Karpas-422 (cell line): ENCODE measurements at regions not wholly inside any gene's neighbourhood (a gene's known extent, or its start where the extent isn't known, plus 50 kb on each side); places are given as distances from the start of the nearest gene placed in this dataset.

Source experiments
- DNase-seq: peaks from one replicate; pipeline ENCODE4 v3.0.0-alpha.2; 2015
- H2AFZ ChIP-seq: fragments of 200-600 bp; sonication (generic); 2 replicates; pipeline ENCODE4 v1.6.1; 2014; ENCODE audit warnings: antibody characterized with exemption, low read length, mixed read lengths
- H3K27ac ChIP-seq: fragments of 200-600 bp; sonication (generic); 2 replicates; pipeline ENCODE4 v1.5.1; 2014; ENCODE audit warnings: mild to moderate bottlenecking, low read length, moderate library complexity
- H3K27me3 ChIP-seq: fragments of 200-600 bp; sonication (generic); 2 replicates; pipeline ENCODE4 v1.6.1; 2014; ENCODE audit warnings: low read length, mixed read lengths
- H3K36me3 ChIP-seq: fragments of 200-600 bp; sonication (generic); 2 replicates; pipeline ENCODE4 v1.6.1; 2014; ENCODE audit warnings: low read length, mixed read lengths; ENCODE audit not compliant: insufficient read depth
- H3K4me1 ChIP-seq: fragments of 200-600 bp; sonication (generic); 2 replicates; pipeline ENCODE4 v1.6.1; 2014; ENCODE audit warnings: mild to moderate bottlenecking, low read length, mixed read lengths
- H3K4me2 ChIP-seq: fragments of 200-600 bp; sonication (generic); 2 replicates; pipeline ENCODE4 v1.6.1; 2014; ENCODE audit warnings: low read length, low read depth, mild to moderate bottlenecking; ENCODE audit not compliant: poor library complexity, severe bottlenecking
- H3K4me3 ChIP-seq: fragments of 200-600 bp; sonication (generic); 2 replicates; pipeline ENCODE4 v1.5.1; 2014; ENCODE audit warnings: mild to moderate bottlenecking, antibody characterized with exemption, low read length, mixed read lengths
- H3K79me2 ChIP-seq: fragments of 200-600 bp; sonication (generic); 2 replicates; pipeline ENCODE4 v1.6.1; 2014; ENCODE audit warnings: mild to moderate bottlenecking, low read length, mixed read lengths
- H3K9ac ChIP-seq: fragments of 200-600 bp; sonication (generic); 2 replicates; pipeline ENCODE4 v1.6.0; 2014; ENCODE audit warnings: low read length
- H3K9me2 ChIP-seq: fragments of 200-600 bp; sonication (generic), shearing (Covaris generic); replicated peaks from 2 replicates; pipeline ENCODE4 v1.6.0; 2014; ENCODE audit warnings: mild to moderate bottlenecking, low read length, moderate library complexity; ENCODE audit not compliant: insufficient read depth
- H3K9me3 ChIP-seq: fragments of 300-700, 200-600 bp; sonication (generic); 2 replicates; pipeline ENCODE4 v1.6.1; 2014; ENCODE audit warnings: low read length, mixed read lengths
- H4K20me1 ChIP-seq: fragments of 200-600 bp; sonication (generic); 2 replicates; pipeline ENCODE4 v1.6.1; 2014; ENCODE audit warnings: mild to moderate bottlenecking, antibody characterized with exemption, low read length, low read depth; ENCODE audit not compliant: insufficient read depth

- Histone ChIP-seq H3K36me3 (no peaks in the 10 kb centered on the region), H3K4me3 (no peak overlapping the region), H3K4me2 (no peak overlapping the region), H3K4me1 (no peaks in the 10 kb centered on the region), H3K9me2 (no peaks in the 10 kb centered on the region), H3K9me3 (peaks cover 66% of the 10 kb centered on the region), H3K79me2 (no peaks in the 10 kb centered on the region), H2AFZ (no peak overlapping the region), H4K20me1 (no peaks in the 10 kb centered on the region), H3K9ac (no peak overlapping the region), H3K27me3 (no peaks in the 10 kb centered on the region), H3K27ac (no peak overlapping the region)
- DNase-seq, result no peak
These were observed 262.5 kb downstream of the FOXG1 start for GRCh38 chr14:29028973-29029582.

GRCh38 chr14:29030121-29030520, 263.5 kb downstream of the FOXG1 start:
- H3K36me3 ChIP-seq, result no peaks in the 10 kb centered on the region
- no peaks in the 10 kb centered on the region for H3K9me2 ChIP-seq
- H2AFZ ChIP-seq, result no peak overlapping the region
- no peaks in the 10 kb centered on the region for H3K79me2 ChIP-seq
- H4K20me1 ChIP-seq, result no peaks in the 10 kb centered on the region
- no peak overlapping the region for H3K4me3 ChIP-seq
- no peak for DNase-seq
- H3K4me2 ChIP-seq, result no peak overlapping the region
- no peak overlapping the region for H3K9ac ChIP-seq
- peaks cover 69% of the 10 kb centered on the region for H3K9me3 ChIP-seq
- H3K4me1 ChIP-seq, result no peaks in the 10 kb centered on the region
- H3K27ac ChIP-seq, result no peak overlapping the region
- H3K27me3 ChIP-seq, result no peaks in the 10 kb centered on the region

- Histone ChIP-seq H2AFZ (no peak overlapping the region), H3K4me3 (no peak overlapping the region), H3K79me2 (no peaks in the 10 kb centered on the region), H3K4me1 (no peaks in the 10 kb centered on the region), H3K36me3 (no peaks in the 10 kb centered on the region), H3K27ac (no peak overlapping the region), H3K9me3 (peaks cover 70% of the 10 kb centered on the region), H3K27me3 (no peaks in the 10 kb centered on the region), H3K9ac (no peak overlapping the region), H4K20me1 (no peaks in the 10 kb centered on the region), H3K4me2 (no peak overlapping the region), H3K9me2 (no peaks in the 10 kb centered on the region)
- no peak for DNase-seq
These were observed 264.4 kb downstream of the FOXG1 start for GRCh38 chr14:29030970-29031369.

- no peak overlapping the region for H3K4me3 ChIP-seq
- no peaks in the 10 kb centered on the region for H4K20me1 ChIP-seq
- no peak overlapping the region for H2AFZ ChIP-seq
- H3K9me3 ChIP-seq, result peaks cover 81% of the 10 kb centered on the region
- no peaks in the 10 kb centered on the region for H3K9me2 ChIP-seq
- no peak overlapping the region for H3K9ac ChIP-seq
- H3K4me1 ChIP-seq, result no peaks in the 10 kb centered on the region
- H3K4me2 ChIP-seq, result no peak overlapping the region
- H3K27me3 ChIP-seq, result no peaks in the 10 kb centered on the region
- no peak overlapping the region for H3K27ac ChIP-seq
- DNase-seq, result no peak
- H3K36me3 ChIP-seq, result no peaks in the 10 kb centered on the region
- H3K79me2 ChIP-seq, result no peaks in the 10 kb centered on the region
These were observed 268.5 kb downstream of the FOXG1 start for GRCh38 chr14:29035134-29035533.

GRCh38 chr14:29037411-29037810, 270.8 kb downstream of the FOXG1 start:
- H3K4me2 ChIP-seq, result no peak overlapping the region
- no peaks in the 10 kb centered on the region for H4K20me1 ChIP-seq
- H3K9me2 ChIP-seq, result no peaks in the 10 kb centered on the region
- no peaks in the 10 kb centered on the region for H3K79me2 ChIP-seq
- no peaks in the 10 kb centered on the region for H3K4me1 ChIP-seq
- no peak for DNase-seq
- no peaks in the 10 kb centered on the region for H3K27me3 ChIP-seq
- H3K36me3 ChIP-seq, result no peaks in the 10 kb centered on the region
- no peak overlapping the region for H3K9ac ChIP-seq
- H3K9me3 ChIP-seq, result peaks cover 77% of the 10 kb centered on the region
- no peak overlapping the region for H3K4me3 ChIP-seq
- no peak overlapping the region for H3K27ac ChIP-seq
- H2AFZ ChIP-seq, result no peak overlapping the region

- no peaks in the 10 kb centered on the region for H3K36me3 ChIP-seq
- H2AFZ ChIP-seq, result no peak overlapping the region
- no peaks in the 10 kb centered on the region for H3K27me3 ChIP-seq
- H3K4me1 ChIP-seq, result no peaks in the 10 kb centered on the region
- no peak overlapping the region for H3K4me3 ChIP-seq
- H3K9me2 ChIP-seq, result no peaks in the 10 kb centered on the region
- peaks cover 67% of the 10 kb centered on the region for H3K9me3 ChIP-seq
- H3K4me2 ChIP-seq, result no peak overlapping the region
- no peaks in the 10 kb centered on the region for H3K79me2 ChIP-seq
- H4K20me1 ChIP-seq, result no peaks in the 10 kb centered on the region
- DNase-seq, result no peak
- no peak overlapping the region for H3K9ac ChIP-seq
- no peak overlapping the region for H3K27ac ChIP-seq
These were observed 272.6 kb downstream of the FOXG1 start for GRCh38 chr14:29039171-29039570.

- no peak overlapping the region for H2AFZ ChIP-seq
- peaks cover 50% of the 10 kb centered on the region for H3K9me3 ChIP-seq
- no peaks in the 10 kb centered on the region for H3K79me2 ChIP-seq
- no peak overlapping the region for H3K4me2 ChIP-seq
- H3K27ac ChIP-seq, result no peak overlapping the region
- no peak for DNase-seq
- no peaks in the 10 kb centered on the region for H3K4me1 ChIP-seq
- no peaks in the 10 kb centered on the region for H3K27me3 ChIP-seq
- no peaks in the 10 kb centered on the region for H3K9me2 ChIP-seq
- H4K20me1 ChIP-seq, result no peaks in the 10 kb centered on the region
- no peaks in the 10 kb centered on the region for H3K36me3 ChIP-seq
- no peak overlapping the region for H3K4me3 ChIP-seq
- no peak overlapping the region for H3K9ac ChIP-seq
These were observed 276.0 kb downstream of the FOXG1 start for GRCh38 chr14:29042551-29042950.

GRCh38 chr14:29043737-29044136, 277.1 kb downstream of the FOXG1 start:
- DNase-seq, result no peak
- Histone ChIP-seq H3K9me3 (peaks cover 54% of the 10 kb centered on the region), H4K20me1 (no peaks in the 10 kb centered on the region), H3K9ac (no peak overlapping the region), H3K27ac (no peak overlapping the region), H3K27me3 (no peaks in the 10 kb centered on the region), H3K4me3 (no peak overlapping the region), H3K4me1 (no peaks in the 10 kb centered on the region), H3K79me2 (no peaks in the 10 kb centered on the region), H3K36me3 (no peaks in the 10 kb centered on the region), H2AFZ (no peak overlapping the region), H3K9me2 (no peaks in the 10 kb centered on the region), H3K4me2 (no peak overlapping the region)

- Histone ChIP-seq H4K20me1 (no peaks in the 10 kb centered on the region), H3K27me3 (no peaks in the 10 kb centered on the region), H3K4me1 (no peaks in the 10 kb centered on the region)
These were observed 278.6 kb downstream of the FOXG1 start for GRCh38 chr14:29045237-29045636.

More at GRCh38 chr14:29045237-29045636, 278.6 kb downstream of the FOXG1 start:
- Histone ChIP-seq H3K79me2 (no peaks in the 10 kb centered on the region), H3K4me3 (no peak overlapping the region), H3K9me2 (no peaks in the 10 kb centered on the region), H2AFZ (no peak overlapping the region), H3K27ac (no peak overlapping the region), H3K9ac (no peak overlapping the region), H3K4me2 (no peak overlapping the region), H3K36me3 (no peaks in the 10 kb centered on the region), H3K9me3 (peaks cover 56% of the 10 kb centered on the region)
- no peak for DNase-seq
